Spleen (tissue), 11 donors: ENCODE measurements at regions not wholly inside any gene's neighbourhood (a gene's known extent, or its start where the extent isn't known, plus 50 kb on each side); places are given as distances from the start of the nearest gene placed in this dataset.

ENCODE experiments used
- DNase-seq: peaks from one replicate; pipeline ENCODE4 v3.0.0-alpha.2; 2020
- H3K27ac ChIP-seq, 8 donors: fragments of 200-600 bp; sonication (generic) in 7 of 8; 1 replicate in 4 of 8; 2 replicates in 4 of 8; pipeline versions ENCODE4 v1.5.0 to v1.8.0; 2016 to 2021; ENCODE audit warnings: inconsistent platforms in 4 of 8, mild to moderate bottlenecking in 4 of 8, moderate library complexity in 1 of 8
- H3K27me3 ChIP-seq, 7 donors: fragments of 200-600 bp; sonication (generic) in 6 of 7; replicated peaks in 1 of 7; 1 replicate in 4 of 7; 2 replicates in 3 of 7; pipeline versions ENCODE4 v1.5.0 to v1.8.0; 2016 to 2021; ENCODE audit warnings: inconsistent platforms in 3 of 7, mild to moderate bottlenecking in 1 of 7
- H3K36me3 ChIP-seq, 6 donors: fragments of 200-600 bp; sonication (generic) in 5 of 6; 1 replicate in 4 of 6; 2 replicates in 2 of 6; pipeline versions ENCODE4 v1.5.0 to v1.8.0; 2016 to 2021; ENCODE audit warnings: inconsistent platforms in 2 of 6
- H3K4me1 ChIP-seq, 6 donors: fragments of 200-600 bp; sonication (generic) in 5 of 6; 1 replicate in 3 of 6; 2 replicates in 3 of 6; pipeline versions ENCODE4 v1.5.0 to v1.8.0; 2016 to 2021; ENCODE audit warnings: inconsistent platforms in 3 of 6
- H3K4me3 ChIP-seq, 8 donors: fragments of 200-600 bp; sonication (generic) in 7 of 8; 1 replicate in 4 of 8; 2 replicates in 4 of 8; pipeline versions ENCODE4 v1.5.0 to v1.8.0; 2016 to 2021; ENCODE audit warnings: inconsistent platforms in 4 of 8, mild to moderate bottlenecking in 4 of 8, moderate library complexity in 2 of 8
- H3K9me3 ChIP-seq, 8 donors: fragments of 200-600 bp; sonication (generic) in 7 of 8; 1 replicate in 4 of 8; 2 replicates in 4 of 8; pipeline versions ENCODE4 v1.5.0 to v1.8.0; 2016 to 2021; ENCODE audit warnings: inconsistent platforms in 4 of 8
- CTCF ChIP-seq, 11 experiments: fragments of 200-600 bp in 7 of 11; fragments of 450-650 bp in 4 of 11; sonication (generic) in 4 of 11; IDR thresholded peaks in 8 of 11; conservative IDR thresholded peaks in 3 of 11; 1 replicate in 7 of 11; 2 replicates in 4 of 11; pipeline versions ENCODE4 v1.4.0 to v1.8.0; 2016 to 2021; ENCODE audit warnings: antibody characterized with exemption in 11 of 11, inconsistent platforms in 4 of 11, mild to moderate bottlenecking in 1 of 11
- POLR2A ChIP-seq, 3 donors: fragments of 450-650 bp; IDR thresholded peaks; one replicate each; pipeline ENCODE4 v1.5.1; 2017; ENCODE audit warnings: antibody characterized with exemption in 3 of 3, mild to moderate bottlenecking in 1 of 3
- POLR2AphosphoS5 ChIP-seq, 3 donors: sonication (generic); formaldehyde crosslinking; IDR thresholded peaks; one replicate each; pipeline ENCODE4 v1.5.1; 2017; ENCODE audit warnings: antibody characterized with exemption in 3 of 3
- WGBS, 5 donors: extraction: QIAGEN DNeasy Blood & Tissue Kit in 3 of 5; methylation state at CpG; one replicate each; pipeline versions ENCODE4 v1.1.5 to v1.1.7; 2013 to 2018; 5-methylcytosine and 5-hydroxymethylcytosine counted together
- intact Hi-C: fragments of 100-400 bp; cut with DNase I; formaldehyde crosslinking; loops from one replicate; pipeline ENCODE4 v1.15.0; 2023; ENCODE audit warnings: low total_unique reads
- donor health status: healthy with polysubstance abuse.
- donor health status: DM: no; HTN: no; CAD: no; lungs with moderate emphysema.
- donor health status: DM: no; HTN: no; CAD: no.
- donor health status: Bipolar disorder and iron deficiency.
- donor health status: healthy.
- donor health status: DM: no; HTN: no; CAD: no.
- donor health status: DM: yes; HTN: yes; CAD: no.

DNA sequence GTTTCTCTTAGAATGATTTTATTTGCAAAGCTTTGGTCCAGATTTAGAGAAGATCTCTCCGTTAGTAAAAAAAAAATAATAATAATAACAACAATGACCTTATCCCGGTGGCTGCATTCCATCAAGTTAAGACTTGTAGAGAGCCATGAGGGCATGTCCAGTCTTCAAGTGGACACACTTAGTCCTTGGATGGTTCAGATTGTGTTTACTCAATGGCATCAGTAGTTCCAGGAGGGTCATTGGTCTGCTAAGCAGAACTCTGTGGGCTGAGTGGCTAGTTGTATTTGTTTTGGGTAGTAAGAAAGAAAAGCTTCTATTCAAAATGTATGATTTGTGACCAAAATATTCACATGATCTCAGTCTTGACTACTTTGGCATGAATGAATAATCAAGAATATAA is 116.3 kb upstream of the UBE2E2 start:
- TF ChIP-seq POLR2AphosphoS5 (IDR thresholded peaks at IDR 0.05) (no peak), POLR2A (IDR thresholded peaks at IDR 0.05) (no peak), CTCF (IDR thresholded peaks at IDR 0.05 in 8 of 11, conservative IDR thresholded peaks at IDR 0.05 in 3 of 11) (no peak)
- intact Hi-C loops, result no loop called here
- WGBS, 5 donors, result 73 to 92% (median 86%) methylated on average over 2 of the region's 2 CpGs

GRCh38 chr3:23094412-23094811 is 108.7 kb upstream of the UBE2E2 start:
- peaks cover 0 to under 1% (median 0%) of the 10 kb centered on the region in 6 donors for H3K4me1 ChIP-seq
- no peaks in the 10 kb centered on the region for H3K36me3 ChIP-seq
- WGBS, 5 donors, result 85 to 91% (median 90%) methylated on average over 5 of the region's 5 CpGs
- H3K4me3 ChIP-seq, result no peak overlapping the region
- no peak for DNase-seq
- H3K27me3 ChIP-seq, result no peaks in the 10 kb centered on the region
- no peak for TF ChIP-seq CTCF (IDR thresholded peaks at IDR 0.05 in 8 of 11, conservative IDR thresholded peaks at IDR 0.05 in 3 of 11)
- TF ChIP-seq POLR2A (IDR thresholded peaks at IDR 0.05), result no peak
- no peak for TF ChIP-seq POLR2AphosphoS5 (IDR thresholded peaks at IDR 0.05)
- intact Hi-C loops, result no loop called here
- no peaks in the 10 kb centered on the region for H3K9me3 ChIP-seq
- no peak overlapping the region for H3K27ac ChIP-seq

More for the DNA sequence above, 116.3 kb upstream of the UBE2E2 start:
- no peaks in the 10 kb centered on the region for H3K27me3 ChIP-seq
- no peak overlapping the region for H3K4me3 ChIP-seq
- H3K9me3 ChIP-seq, result no peaks in the 10 kb centered on the region
- no peak overlapping the region for H3K27ac ChIP-seq
- no peaks in the 10 kb centered on the region for H3K36me3 ChIP-seq
- DNase-seq, result no peak
- H3K4me1 ChIP-seq, result no peaks in the 10 kb centered on the region

DNA sequence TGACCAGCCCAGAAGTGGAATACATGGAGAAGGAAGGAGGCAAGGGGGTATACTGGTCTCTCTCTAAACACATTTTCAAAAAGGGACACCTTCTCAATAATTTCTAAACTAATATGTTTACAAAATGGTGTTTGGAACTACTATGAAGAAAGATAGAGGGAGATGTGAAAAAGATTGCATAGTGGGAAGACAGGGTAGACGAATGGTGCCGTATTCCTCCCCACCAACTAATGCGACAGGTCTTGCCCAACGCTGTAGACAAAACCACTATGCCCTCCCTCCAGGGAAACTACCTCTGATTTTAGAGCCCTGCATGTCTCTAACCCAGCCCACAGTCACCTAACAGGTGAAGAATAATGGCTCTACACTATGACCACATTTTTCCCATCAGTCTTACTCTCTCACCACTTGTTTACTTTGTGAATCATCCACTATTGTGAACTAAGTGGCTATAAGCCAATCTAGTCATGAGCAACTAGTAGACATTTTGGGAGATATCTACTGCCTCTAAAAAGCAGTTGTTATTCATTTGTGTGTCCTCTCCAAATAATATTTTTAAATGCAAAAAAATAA is 108.2 kb upstream of the UBE2E2 start:
- H3K9me3 ChIP-seq, result no peaks in the 10 kb centered on the region
- no peaks in the 10 kb centered on the region for H3K36me3 ChIP-seq
- H3K4me1 ChIP-seq, result peaks cover 0 to 4% (median 0%) of the 10 kb centered on the region in 6 donors
- H3K27me3 ChIP-seq, result no peaks in the 10 kb centered on the region
- TF ChIP-seq POLR2AphosphoS5 (IDR thresholded peaks at IDR 0.05) (no peak), POLR2A (IDR thresholded peaks at IDR 0.05) (no peak), CTCF (IDR thresholded peaks at IDR 0.05 in 8 of 11, conservative IDR thresholded peaks at IDR 0.05 in 3 of 11) (no peak)
- WGBS, 5 donors, result 87 to 93% (median 90%) methylated on average over 4 of the region's 4 CpGs
- intact Hi-C loops, result no loop called here
- H3K27ac ChIP-seq, result no peak overlapping the region
- no peak for DNase-seq
- no peak overlapping the region for H3K4me3 ChIP-seq

DNA sequence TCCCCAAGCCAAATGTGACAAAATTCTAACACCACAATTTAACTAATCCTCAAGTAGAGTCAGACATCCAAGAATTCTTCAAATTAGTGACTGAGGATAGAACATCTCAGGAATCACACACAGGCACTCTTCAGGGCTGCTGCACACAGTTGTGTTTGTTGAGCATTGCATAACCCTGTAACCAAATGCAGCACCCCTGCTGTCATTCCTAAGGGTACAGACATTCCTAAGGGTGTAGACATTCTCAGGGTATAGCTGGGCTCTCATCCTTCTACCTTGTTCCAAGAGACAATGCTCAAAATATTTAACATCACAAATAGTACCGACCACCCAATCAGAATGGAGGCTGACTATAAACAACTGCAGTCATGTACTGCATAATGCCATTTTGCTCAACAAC is 107.1 kb upstream of the UBE2E2 start:
- Histone ChIP-seq H3K9me3 (no peaks in the 10 kb centered on the region), H3K27ac (no peak overlapping the region), H3K36me3 (no peaks in the 10 kb centered on the region), H3K27me3 (no peaks in the 10 kb centered on the region), H3K4me3 (no peak overlapping the region), H3K4me1 (peaks cover 0 to 4% (median 0%) of the 10 kb centered on the region in 6 donors)
- DNase-seq, result no peak
- intact Hi-C loops, result no loop called here
- no peak for TF ChIP-seq POLR2A (IDR thresholded peaks at IDR 0.05)
- TF ChIP-seq CTCF (IDR thresholded peaks at IDR 0.05 in 8 of 11, conservative IDR thresholded peaks at IDR 0.05 in 3 of 11), result no peak
- TF ChIP-seq POLR2AphosphoS5 (IDR thresholded peaks at IDR 0.05), result no peak
- 90 to 100% (median 93%) methylated on average over 1 of the region's 1 CpG for WGBS, 5 donors
